EH (cell line): ENCODE measurements at regions not wholly inside any gene's neighbourhood (a gene's known extent, or its start where the extent isn't known, plus 50 kb on each side); places are given as distances from the start of the nearest gene placed in this dataset.
"Not testable (repeated sequence)": the region's sequence is repeated elsewhere in the genome, so short reads cannot be mapped to it uniquely, and the experiment has no call there.

Source experiments
- DNase-seq: peaks from one replicate; pipeline ENCODE4 v3.0.0-alpha.2; 2015; ENCODE audit warnings: low read depth

- DNase-seq = not testable (repeated sequence)
These were observed 207.8 kb upstream of the CCDC196 start for GRCh38 chr14:66278418-66278817.

- DNase-seq = no peak
These were observed 205.0 kb upstream of the CCDC196 start for GRCh38 chr14:66281036-66281776.

GRCh38 chr14:66284346-66284745 is 201.8 kb upstream of the CCDC196 start:
- DNase-seq = peak; percentile 13

GRCh38 chr14:66288511-66288910 is 197.7 kb upstream of the CCDC196 start:
- no peak for DNase-seq

- no peak for DNase-seq
These were observed 194.4 kb upstream of the CCDC196 start for GRCh38 chr14:66291756-66292155.

- no peak for DNase-seq
These were observed 192.6 kb upstream of the CCDC196 start for GRCh38 chr14:66293533-66294105.

- no peak for DNase-seq
These were observed 190.8 kb upstream of the CCDC196 start for GRCh38 chr14:66295386-66295785.

GRCh38 chr14:66300886-66301285 is 185.3 kb upstream of the CCDC196 start:
- no peak for DNase-seq

GRCh38 chr14:66306101-66306500 is 180.1 kb upstream of the CCDC196 start:
- DNase-seq = no peak

GRCh38 chr14:66311058-66311457 is 175.1 kb upstream of the CCDC196 start:
- DNase-seq = no peak

GRCh38 chr14:66311990-66312389 is 174.2 kb upstream of the CCDC196 start:
- no peak for DNase-seq

- DNase-seq = no peak
These were observed 173.7 kb upstream of the CCDC196 start for GRCh38 chr14:66312451-66312850.

- DNase-seq = no peak
These were observed 171.1 kb upstream of the CCDC196 start for GRCh38 chr14:66315098-66315497.

- no peak for DNase-seq
These were observed 170.6 kb upstream of the CCDC196 start for GRCh38 chr14:66315548-66315947.

- no peak for DNase-seq
These were observed 163.6 kb upstream of the CCDC196 start for GRCh38 chr14:66322564-66322963.

GRCh38 chr14:66330228-66330627 is 155.9 kb upstream of the CCDC196 start:
- DNase-seq = no peak

- DNase-seq = peak; percentile 9
These were observed 155.3 kb upstream of the CCDC196 start for GRCh38 chr14:66330916-66331315.

GRCh38 chr14:66333293-66333692 is 152.9 kb upstream of the CCDC196 start:
- not testable (repeated sequence) for DNase-seq

- DNase-seq = no peak
These were observed 144.9 kb upstream of the CCDC196 start for GRCh38 chr14:66341239-66341638.

GRCh38 chr14:66345986-66346385 is 140.2 kb upstream of the CCDC196 start:
- no peak for DNase-seq

- DNase-seq = no peak
These were observed 134.9 kb upstream of the CCDC196 start for GRCh38 chr14:66351310-66351709.

- DNase-seq = peak; percentile 66
These were observed 126.7 kb upstream of the CCDC196 start for GRCh38 chr14:66359500-66359899.

- DNase-seq = no peak
These were observed 125.7 kb upstream of the CCDC196 start for GRCh38 chr14:66360366-66360926.

- no peak for DNase-seq
These were observed 125.2 kb upstream of the CCDC196 start for GRCh38 chr14:66361013-66361412.
